Keratinocyte (primary cell): ENCODE measurements at regions not wholly inside any gene's neighbourhood (a gene's known extent, or its start where the extent isn't known, plus 50 kb on each side); places are given as distances from the start of the nearest gene placed in this dataset.

ENCODE experiments used
- DNase-seq: peaks from one replicate; pipeline ENCODE4 v3.0.0-alpha.2; 2011; ENCODE audit warnings: low read depth, missing footprints, low spot score
- FAIRE-seq: peaks from 2 replicates; lab custom pipeline; 2011; peaks lifted over from hg19 to GRCh38; lab: Jason Lieb, UNC
- H2AFZ ChIP-seq: 2 replicates; pipeline ENCODE4 v1.6.0; 2012; ENCODE audit warnings: low read length, control low read depth, inconsistent platforms; ENCODE audit not compliant: control insufficient read depth
- H3K27ac ChIP-seq: 2 replicates; pipeline ENCODE4 v1.5.1; 2011; ENCODE audit warnings: low read length; ENCODE audit not compliant: control insufficient read depth, insufficient read depth
- H3K27me3 ChIP-seq: 3 replicates; pipeline ENCODE4 v1.6.0; 2011; ENCODE audit warnings: low read length; ENCODE audit not compliant: control insufficient read depth, insufficient read depth; ENCODE audit errors: extremely low read depth
- H3K36me3 ChIP-seq, 2 experiments: 2 replicates in 1 of 2; 3 replicates in 1 of 2; pipeline ENCODE4 v1.5.1; 2011; ENCODE audit warnings: low read length in 2 of 2, mild to moderate bottlenecking in 1 of 2; ENCODE audit not compliant: control insufficient read depth in 2 of 2, insufficient read depth in 2 of 2; ENCODE audit errors: extremely low read depth in 1 of 2
- H3K4me1 ChIP-seq: 3 replicates; pipeline ENCODE4 v1.5.1; 2011; ENCODE audit warnings: low read length; ENCODE audit not compliant: control insufficient read depth, insufficient read depth; ENCODE audit errors: extremely low read depth
- H3K4me2 ChIP-seq: 3 replicates; pipeline ENCODE4 v1.6.0; 2011; ENCODE audit warnings: low read depth, low read length; ENCODE audit not compliant: control insufficient read depth, insufficient read depth; ENCODE audit errors: extremely low read depth
- H3K4me3 ChIP-seq, 3 experiments: fragments of 200-600 bp in 1 of 3; sonication (generic) in 1 of 3; 2 replicates in 2 of 3; 3 replicates in 1 of 3; pipeline ENCODE4 v1.5.1; 2011 to 2016; ENCODE audit warnings: low read length in 3 of 3, mild to moderate bottlenecking in 3 of 3, control low read depth in 2 of 3, inconsistent platforms in 1 of 3, low read depth in 1 of 3, mixed read lengths in 1 of 3, mixed run types in 1 of 3, moderate library complexity in 1 of 3; ENCODE audit not compliant: control insufficient read depth in 2 of 3, insufficient read depth in 2 of 3; ENCODE audit errors: extremely low read depth in 1 of 3
- H3K79me2 ChIP-seq: 2 replicates; pipeline ENCODE4 v1.6.0; 2012; ENCODE audit warnings: low read length; ENCODE audit not compliant: control insufficient read depth, insufficient read depth
- H3K9ac ChIP-seq: 3 replicates; pipeline ENCODE4 v1.6.0; 2011; ENCODE audit warnings: low read length; ENCODE audit not compliant: control insufficient read depth, insufficient read depth; ENCODE audit errors: extremely low read depth
- H3K9me1 ChIP-seq: 3 replicates; pipeline ENCODE4 v1.6.0; 2011; ENCODE audit warnings: low read length; ENCODE audit not compliant: control insufficient read depth, insufficient read depth; ENCODE audit errors: extremely low read depth
- H3K9me3 ChIP-seq: 2 replicates; pipeline ENCODE4 v1.5.1; 2012; ENCODE audit warnings: low read depth, low read length; ENCODE audit not compliant: control insufficient read depth
- H4K20me1 ChIP-seq: 3 replicates; pipeline ENCODE4 v1.6.0; 2011; ENCODE audit warnings: low read length; ENCODE audit not compliant: control insufficient read depth, insufficient read depth; ENCODE audit errors: extremely low read depth
- EZH2 ChIP-seq: IDR thresholded peaks from one replicate; pipeline ENCODE4 v1.6.1; 2012; ENCODE audit warnings: inconsistent platforms, mild to moderate bottlenecking, low read length, moderate library complexity
- dilution Hi-C: fragments of 300-500 bp; cut with MboI; formaldehyde crosslinking; loops from one replicate; pipeline ENCODE4 v1.7.0; 2020; ENCODE audit warnings: low sequenced_read_pairs; ENCODE audit not compliant: extremely low pct_ligation_motif_present
- TF ChIP-seq, protein P1 (sequence below), 3 experiments: IDR thresholded peaks in 1 of 3; conservative IDR thresholded peaks in 1 of 3; optimal IDR thresholded peaks in 1 of 3; 2 replicates in 2 of 3; 3 replicates in 1 of 3; pipeline versions ENCODE3 to v1.5.1; 2011; ENCODE audit warnings: low read length in 3 of 3, mild to moderate bottlenecking in 3 of 3, moderate library complexity in 2 of 3, control low read depth in 1 of 3, inconsistent platforms in 1 of 3; ENCODE audit not compliant: insufficient read depth in 2 of 3; ENCODE audit errors: extremely low read depth in 1 of 3

DNA sequence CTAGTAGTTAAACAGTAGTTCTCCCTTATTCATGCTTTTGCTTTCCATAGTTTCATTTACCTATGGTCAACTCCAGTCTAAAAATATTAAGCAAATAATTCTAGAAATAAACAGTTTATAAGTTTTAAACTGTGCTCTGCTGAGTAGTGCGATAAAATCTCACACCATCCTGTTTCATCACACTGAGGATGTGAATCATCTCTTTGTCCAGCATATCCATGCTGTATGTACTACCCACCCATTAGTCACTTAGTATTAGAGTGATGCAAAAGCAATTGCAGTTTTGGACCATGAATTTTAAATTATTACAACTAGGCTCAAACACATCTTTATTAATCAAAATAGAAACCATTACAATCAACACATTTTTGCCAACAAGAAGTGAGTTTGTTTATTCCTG is 187.4 kb downstream of the TEX13C start:
- TF ChIP-seq EZH2, result no peak
- TF ChIP-seq, protein P1, sequence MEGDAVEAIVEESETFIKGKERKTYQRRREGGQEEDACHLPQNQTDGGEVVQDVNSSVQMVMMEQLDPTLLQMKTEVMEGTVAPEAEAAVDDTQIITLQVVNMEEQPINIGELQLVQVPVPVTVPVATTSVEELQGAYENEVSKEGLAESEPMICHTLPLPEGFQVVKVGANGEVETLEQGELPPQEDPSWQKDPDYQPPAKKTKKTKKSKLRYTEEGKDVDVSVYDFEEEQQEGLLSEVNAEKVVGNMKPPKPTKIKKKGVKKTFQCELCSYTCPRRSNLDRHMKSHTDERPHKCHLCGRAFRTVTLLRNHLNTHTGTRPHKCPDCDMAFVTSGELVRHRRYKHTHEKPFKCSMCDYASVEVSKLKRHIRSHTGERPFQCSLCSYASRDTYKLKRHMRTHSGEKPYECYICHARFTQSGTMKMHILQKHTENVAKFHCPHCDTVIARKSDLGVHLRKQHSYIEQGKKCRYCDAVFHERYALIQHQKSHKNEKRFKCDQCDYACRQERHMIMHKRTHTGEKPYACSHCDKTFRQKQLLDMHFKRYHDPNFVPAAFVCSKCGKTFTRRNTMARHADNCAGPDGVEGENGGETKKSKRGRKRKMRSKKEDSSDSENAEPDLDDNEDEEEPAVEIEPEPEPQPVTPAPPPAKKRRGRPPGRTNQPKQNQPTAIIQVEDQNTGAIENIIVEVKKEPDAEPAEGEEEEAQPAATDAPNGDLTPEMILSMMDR (optimal IDR thresholded peaks at IDR 0.05 in 1 of 3, IDR thresholded peaks at IDR 0.05 in 1 of 3, conservative IDR thresholded peaks at IDR 0.05 in 1 of 3; ENCODE audit: extremely low read depth in 1 of 3, insufficient read depth in 2 of 3, low read length in 3 of 3), result no peak
- no peak overlapping the region for H3K9ac ChIP-seq
- H3K4me1 ChIP-seq, result peaks cover 8% of the 10 kb centered on the region
- no peak overlapping the region for H3K27ac ChIP-seq
- H4K20me1 ChIP-seq, result no peaks in the 10 kb centered on the region
- H3K9me3 ChIP-seq, result no peaks in the 10 kb centered on the region
- DNase-seq (no peak), FAIRE-seq (no peak)
- H2AFZ ChIP-seq, result no peak overlapping the region
- no peaks in the 10 kb centered on the region for H3K79me2 ChIP-seq
- H3K9me1 ChIP-seq, result no peaks in the 10 kb centered on the region
- H3K36me3 ChIP-seq, result no peaks in the 10 kb centered on the region
- H3K4me2 ChIP-seq, result no peak overlapping the region
- no peak overlapping the region for H3K4me3 ChIP-seq
- no peaks in the 10 kb centered on the region for H3K27me3 ChIP-seq
- dilution Hi-C loops, result no loop called here

DNA sequence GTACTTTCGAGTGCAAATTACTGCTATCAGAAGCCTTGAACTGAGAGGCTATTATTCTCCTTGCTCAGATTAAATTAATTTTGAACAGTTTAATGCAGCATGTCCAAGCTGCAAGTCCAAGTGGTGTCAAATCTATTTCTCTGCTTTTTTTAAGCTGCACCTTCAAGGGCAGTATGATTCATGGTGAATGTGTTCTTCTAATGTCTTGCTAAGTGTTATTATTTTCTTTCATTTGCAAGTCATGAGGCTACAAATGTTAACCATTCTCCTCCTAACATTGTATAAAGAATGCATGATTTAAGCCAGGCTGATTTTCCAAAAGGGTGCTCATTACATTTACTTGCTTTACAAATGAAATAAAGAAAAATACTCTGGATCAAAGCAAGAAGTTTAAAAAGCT is 200.4 kb downstream of the TEX13C start:
- TF ChIP-seq EZH2, result no peak
- TF ChIP-seq, protein P1 (optimal IDR thresholded peaks at IDR 0.05 in 1 of 3, IDR thresholded peaks at IDR 0.05 in 1 of 3, conservative IDR thresholded peaks at IDR 0.05 in 1 of 3; ENCODE audit: extremely low read depth in 1 of 3, insufficient read depth in 2 of 3, low read length in 3 of 3), result no peak
- no peak overlapping the region for H2AFZ ChIP-seq
- H3K9me1 ChIP-seq, result no peaks in the 10 kb centered on the region
- H3K27me3 ChIP-seq, result no peaks in the 10 kb centered on the region
- H3K4me2 ChIP-seq, result no peak overlapping the region
- DNase-seq (no peak), FAIRE-seq (no peak)
- H3K79me2 ChIP-seq, result no peaks in the 10 kb centered on the region
- no peak overlapping the region for H3K27ac ChIP-seq
- dilution Hi-C loops, result no loop called here
- H4K20me1 ChIP-seq, result no peaks in the 10 kb centered on the region
- H3K9ac ChIP-seq, result no peak overlapping the region
- no peaks in the 10 kb centered on the region for H3K4me1 ChIP-seq
- H3K36me3 ChIP-seq, result no peaks in the 10 kb centered on the region
- no peak overlapping the region for H3K4me3 ChIP-seq
- H3K9me3 ChIP-seq, result no peaks in the 10 kb centered on the region
